NCI-H1694 treated with DMSO at 0.1 percent for 48 hours (cell line): ENCODE measurements at regions not wholly inside any gene's neighbourhood (a gene's known extent, or its start where the extent isn't known, plus 50 kb on each side); places are given as distances from the start of the nearest gene placed in this dataset.
"Not testable (repeated sequence)": the region's sequence is repeated elsewhere in the genome, so short reads cannot be mapped to it uniquely, and the experiment has no call there.

Source experiments
- DNase-seq: peaks from one replicate; lab custom pipeline; 2025; lab: John Stamatoyannopoulos, UW

DNA sequence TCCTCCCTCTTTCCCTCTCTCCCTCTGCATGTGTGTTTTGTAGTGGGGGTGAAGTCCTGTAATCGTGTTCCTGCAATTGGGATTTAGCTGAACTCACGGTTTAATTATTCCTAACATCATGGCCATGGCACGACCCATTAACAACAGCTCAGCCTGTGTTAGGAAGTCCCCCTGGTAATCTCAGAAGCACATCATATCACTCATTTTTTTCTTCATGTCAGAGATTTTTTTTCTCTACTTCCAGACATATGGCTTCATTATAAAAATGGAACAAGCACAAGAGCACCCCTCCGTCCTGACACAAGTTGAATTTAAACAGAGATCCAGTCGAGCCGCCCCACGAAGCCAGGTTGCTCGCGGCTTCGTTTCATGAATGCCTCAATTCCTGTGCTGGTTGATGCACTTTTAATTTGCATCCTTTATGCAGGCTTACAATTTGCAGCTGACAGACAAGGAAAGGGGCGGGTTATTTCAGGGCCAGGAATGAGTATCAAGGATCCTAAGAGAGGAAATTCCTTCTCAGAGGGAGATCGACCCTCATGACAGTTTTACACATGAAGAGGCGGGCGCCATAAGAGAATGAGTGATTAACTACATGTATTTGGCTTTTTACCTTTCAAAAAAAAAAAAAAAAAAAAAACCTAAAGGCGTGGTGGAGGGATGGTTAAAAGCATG is 192.9 kb downstream of the MAF start:
- no peak for DNase-seq

DNA sequence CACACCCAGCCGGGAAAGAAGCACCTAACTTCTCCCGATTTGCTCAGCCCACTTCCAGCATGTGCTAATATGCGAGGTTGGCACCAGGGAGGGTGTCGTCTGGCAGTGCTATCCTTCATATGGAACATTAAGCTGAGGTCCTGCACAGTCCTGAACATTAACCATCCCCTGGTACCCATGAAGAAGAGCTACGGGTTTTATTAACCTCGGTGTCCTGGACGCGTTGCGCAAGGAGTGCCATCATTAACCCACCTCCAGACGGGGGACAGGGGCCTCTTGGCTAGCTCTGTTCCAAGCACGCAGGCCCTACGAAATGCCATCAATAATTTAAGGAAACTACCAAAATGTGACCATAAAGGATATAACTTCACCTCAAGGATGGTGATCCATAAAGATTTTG is 193.5 kb downstream of the MAF start:
- DNase-seq, result no peak

DNA sequence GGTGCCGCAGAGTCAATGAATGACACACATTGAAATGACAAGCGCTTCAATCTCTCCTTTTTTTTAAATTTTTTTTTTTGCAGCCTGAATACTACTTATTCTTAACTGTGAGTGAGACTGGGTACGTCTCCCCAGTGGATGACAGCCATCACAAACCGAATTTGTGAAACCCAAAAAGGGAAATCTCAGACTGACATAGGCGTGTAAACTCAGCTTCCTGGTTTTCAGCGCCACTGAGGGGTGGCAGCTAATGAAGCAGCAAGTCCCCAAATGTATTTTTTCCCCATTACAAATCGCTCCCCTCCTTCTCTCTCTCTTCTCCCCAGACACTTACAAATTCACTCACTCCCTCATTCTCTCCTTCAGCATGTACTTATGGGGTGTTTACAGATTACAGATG is 196.0 kb downstream of the MAF start:
- no peak for DNase-seq

DNA sequence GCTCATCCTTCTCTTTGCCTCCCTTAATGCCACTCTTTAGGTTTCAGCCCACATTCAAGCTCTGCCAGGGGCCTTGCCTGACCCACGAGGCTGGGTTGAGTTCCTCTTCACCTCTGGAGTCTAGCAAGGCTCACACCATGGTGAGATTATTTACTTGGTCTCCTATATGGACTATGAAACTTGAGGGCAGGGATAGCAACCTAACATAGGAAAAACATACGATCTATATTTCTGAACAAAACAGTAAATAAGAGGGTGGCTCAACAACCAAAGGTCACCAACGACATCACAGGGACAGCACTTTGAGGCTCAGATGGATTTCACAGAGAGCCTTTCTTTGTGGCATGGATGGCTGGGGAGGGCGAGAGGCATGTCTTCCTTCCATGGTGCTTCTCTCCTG is 197.0 kb downstream of the MAF start:
- no peak for DNase-seq

DNA sequence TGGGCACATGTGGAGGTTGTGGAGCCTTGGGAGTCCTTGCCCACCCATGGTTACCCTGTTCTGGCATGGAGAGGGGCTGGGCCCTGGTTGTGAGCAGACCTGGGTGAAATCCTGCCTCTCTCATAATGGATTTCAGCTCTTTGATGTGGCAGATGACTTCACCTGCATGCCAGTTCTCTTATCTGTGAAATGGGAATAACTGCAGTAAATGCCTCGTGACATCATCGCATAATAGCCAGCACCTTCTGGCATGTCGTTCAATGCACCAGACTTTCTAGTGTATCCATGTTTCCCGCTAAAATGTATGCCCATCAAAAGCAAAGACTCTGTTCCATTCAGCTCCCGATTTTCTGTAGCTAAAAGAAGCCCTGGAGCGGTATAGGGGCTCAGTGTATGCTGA is 197.6 kb downstream of the MAF start:
- DNase-seq, result no peak

DNA sequence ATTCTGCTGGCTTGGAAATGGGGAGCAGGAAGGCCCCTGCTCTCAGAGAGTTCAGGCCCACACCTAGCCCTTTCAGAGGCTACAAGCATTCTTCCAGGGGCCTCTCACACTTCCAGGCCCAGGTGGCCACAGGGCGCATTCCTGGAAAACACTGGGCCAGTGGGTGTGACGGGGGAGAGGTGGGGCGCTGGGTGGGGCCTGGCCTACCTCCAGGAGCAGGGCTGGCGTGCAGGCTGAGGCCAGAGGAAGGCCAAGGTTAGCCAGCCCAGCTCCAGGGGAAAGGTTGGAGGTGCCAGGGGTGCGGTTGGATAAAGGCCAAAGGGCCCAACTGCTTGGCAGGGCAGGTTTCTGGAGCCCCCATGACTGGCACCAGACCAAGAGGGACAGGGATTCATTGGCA is 198.2 kb downstream of the MAF start:
- DNase-seq, result no peak

DNA sequence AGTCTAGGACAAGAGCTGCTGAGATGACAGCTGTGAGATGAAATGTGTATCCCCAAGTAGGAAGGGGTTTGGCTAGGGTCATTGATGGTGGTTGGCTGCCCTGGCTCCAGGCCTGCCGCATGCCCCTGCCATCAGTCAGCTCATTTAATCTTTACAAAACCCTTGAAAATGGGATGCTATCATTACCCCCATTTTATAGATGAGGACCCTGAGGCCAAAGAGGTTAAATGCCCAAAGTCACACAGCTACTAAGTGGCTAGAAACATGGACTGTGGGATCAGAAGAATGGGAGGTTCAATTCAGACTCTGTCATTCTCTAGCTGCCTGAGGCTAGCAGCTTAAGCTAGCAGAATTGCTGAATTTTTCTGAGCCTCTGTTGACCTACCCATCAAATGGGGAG is 198.8 kb downstream of the MAF start:
- no peak for DNase-seq

DNA sequence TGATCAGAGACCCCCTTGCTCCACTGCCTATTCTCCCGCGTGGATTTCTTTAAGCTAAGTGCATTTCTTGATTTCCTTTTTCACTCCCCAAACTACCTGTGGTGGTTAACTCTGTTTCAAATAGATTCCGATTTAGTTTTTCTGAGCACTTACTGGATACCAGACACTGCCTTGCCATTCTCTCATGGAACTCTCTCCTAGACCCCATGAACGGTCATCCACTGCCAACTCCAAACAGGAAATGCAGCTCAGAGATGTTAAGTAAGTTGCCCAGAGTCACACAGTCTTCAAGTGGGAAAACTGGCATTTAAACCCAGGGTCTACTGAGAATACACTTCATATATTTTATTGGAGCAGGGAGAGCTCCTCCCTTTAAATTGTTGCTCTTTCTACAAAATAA is 199.4 kb downstream of the MAF start:
- no peak for DNase-seq

DNA sequence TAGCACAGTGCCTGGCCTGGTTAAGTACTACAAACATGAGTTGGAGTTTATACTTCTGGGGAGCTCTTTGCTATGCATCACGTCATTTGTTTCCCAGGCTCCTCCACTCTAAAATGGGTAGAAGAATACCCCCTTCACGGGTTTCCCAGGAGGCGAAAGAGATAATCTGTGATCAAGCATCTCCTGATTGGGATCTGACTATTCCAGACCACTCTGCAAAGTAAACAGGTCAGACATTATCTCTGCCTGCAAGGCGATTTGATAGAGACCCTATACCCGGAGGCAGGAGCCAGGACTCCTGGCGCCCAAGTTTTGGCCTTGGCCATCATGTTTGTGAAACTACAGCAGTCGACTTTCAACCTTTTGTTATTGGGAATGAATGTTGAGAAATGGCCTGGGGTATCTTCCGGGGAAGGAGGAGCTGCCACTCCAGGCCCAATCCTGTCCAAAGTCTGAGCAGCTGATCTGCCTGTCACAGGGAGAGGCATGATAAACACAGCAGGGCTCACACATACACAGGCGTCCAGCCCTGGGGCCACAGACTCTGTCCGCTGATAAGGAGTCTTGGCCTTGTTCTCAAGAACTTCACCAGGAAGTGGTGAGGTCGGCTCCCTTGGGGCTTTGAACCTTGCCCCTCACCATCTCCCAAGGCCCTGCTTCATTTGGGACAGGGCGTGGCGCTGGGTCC is 199.9 kb downstream of the MAF start:
- no peak for DNase-seq

DNA sequence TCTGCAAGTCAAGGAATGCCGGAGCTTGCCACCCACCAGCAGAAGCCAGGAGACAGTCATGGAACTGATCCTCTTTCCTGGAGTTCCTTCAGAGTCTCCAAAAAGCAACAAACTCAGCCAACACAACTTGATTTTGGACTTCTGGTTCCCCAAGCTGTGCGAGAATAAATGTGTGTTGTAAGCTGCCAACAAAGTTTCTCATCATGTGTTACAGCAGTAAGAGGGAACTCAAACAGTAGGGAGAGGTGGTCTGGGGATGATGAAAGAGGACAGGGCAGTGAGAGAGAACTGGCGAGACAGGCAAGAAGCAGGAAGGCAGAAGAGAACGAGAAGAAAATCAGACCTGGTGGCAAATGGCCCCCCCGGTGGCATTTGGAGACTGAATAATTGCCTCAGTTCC is 204.9 kb downstream of the MAF start:
- no peak for DNase-seq

DNA sequence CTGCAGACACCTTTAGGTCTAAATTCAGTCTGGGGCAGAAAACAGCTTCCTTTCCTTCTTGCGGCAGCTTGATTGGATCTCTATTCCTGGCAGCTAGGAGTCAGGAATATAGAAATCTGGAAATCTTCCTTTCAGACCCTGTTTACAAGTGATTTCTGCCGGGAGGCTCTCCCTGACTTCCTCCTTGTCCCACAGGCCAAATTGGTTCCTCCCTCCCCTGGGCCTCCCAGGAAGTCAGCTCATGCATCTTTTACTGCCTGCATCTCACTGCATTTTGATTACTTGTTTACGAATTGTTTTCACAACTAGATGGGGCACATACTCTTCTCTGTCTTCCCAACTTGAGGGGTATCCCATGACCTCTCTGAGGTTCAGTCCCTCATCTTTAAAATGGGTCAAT is 206.3 kb downstream of the MAF start:
- no peak for DNase-seq

DNA sequence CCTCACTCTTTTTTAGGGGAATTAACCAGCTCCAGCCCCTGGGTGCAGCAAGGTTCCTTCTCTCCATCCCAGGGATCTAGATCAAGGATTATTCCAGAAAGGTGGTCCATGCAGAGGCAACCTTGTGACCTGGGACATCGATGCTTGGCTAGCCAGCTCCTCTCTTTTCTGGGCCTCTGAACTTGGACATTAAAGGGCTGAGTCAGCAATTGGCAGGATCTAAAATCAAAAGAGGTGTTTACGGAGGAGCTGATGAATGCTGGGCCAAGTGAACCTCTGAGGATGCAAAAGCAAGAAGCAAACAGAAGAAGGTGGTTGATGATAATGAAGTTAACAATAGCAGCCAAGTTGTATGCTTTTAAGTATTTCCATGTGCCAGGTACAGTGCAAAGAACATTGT is 207.0 kb downstream of the MAF start:
- no peak for DNase-seq

DNA sequence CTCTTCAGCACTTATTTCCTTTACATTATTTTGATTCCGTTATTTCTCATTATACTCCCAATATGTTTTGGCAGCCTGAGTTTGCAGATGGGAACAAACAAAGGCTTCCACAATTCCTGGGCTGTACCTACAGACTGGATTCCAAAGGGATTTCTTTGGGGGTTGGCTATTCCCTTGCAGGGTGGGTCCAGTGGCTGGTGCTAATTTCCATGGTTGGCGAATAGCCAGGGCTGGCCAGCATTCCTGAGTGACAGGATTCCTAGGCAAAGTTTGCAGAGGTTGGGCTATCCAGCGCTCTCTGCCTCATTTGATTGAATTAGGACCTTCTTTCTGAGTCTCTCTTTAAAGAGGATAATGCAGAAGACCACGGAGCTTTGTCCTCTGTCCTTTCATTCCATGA is 207.4 kb downstream of the MAF start:
- no peak for DNase-seq

DNA sequence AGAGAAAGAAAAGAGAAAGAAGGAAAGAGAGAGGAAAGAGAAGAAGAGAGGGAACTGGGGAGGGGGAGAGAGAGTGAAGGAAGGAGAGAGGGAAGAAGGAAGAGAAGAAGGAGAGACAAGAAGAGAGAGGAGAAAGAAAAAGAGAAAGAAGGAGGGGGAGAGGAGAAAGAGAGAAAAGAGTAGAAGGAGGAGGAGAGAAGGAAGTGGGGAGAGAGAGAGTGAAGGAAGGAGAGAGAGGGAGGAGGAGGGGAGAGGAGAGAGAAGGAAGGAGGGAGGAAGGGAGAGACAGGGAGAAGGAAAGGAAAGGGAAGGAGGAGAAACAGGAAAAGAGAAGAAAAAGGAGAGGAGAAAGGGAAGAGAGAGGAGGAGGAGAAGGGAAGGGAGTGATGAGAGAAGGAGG is 208.5 kb downstream of the MAF start:
- no peak for DNase-seq

DNA sequence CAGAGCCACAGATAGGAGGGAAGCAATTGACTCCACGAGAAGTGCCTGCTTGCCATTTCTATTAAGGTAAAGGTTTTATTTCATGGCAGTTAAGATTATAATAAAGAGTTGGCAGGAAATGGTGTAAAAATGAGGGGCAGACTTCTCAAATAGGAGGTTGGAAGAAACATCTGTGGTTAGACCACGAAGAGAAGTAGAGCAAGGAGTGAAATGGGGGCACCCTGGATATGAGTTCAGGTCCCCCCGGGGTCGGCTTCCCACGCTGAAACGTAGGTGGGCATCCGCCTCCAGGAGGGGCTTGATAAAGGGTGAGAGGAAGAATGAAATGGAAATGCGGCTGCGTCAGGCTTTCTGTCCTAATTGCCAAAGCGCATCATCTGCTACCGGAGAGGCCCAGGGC is 209.1 kb downstream of the MAF start:
- DNase-seq, result no peak

DNA sequence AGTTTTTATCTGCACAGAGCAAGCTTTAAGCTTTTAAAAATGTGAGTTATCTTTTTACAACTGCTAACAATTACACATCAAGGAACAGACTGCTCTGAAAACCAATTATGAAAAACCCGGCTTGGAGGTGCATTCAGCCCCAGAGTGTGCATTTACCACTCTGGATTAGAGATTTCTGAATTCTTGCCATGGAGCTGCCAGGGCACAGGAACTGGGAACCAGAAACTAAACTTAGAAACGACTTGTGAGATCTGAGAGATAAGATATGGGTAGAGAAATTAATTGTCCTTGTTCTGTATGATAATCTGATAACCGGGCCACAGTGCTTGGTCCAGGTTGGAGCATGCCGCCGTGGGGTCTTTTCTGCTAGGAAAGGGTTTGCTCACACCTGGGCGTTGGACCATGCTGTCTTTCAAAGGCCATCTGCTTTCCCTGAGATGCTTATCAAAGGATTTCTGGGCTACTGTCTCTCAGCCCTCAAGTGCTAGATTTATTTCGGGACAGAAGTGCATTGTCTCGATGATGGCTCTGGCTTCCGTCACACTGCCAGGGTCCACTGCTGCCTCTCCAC is 210.0 kb downstream of the MAF start:
- DNase-seq, result no peak

DNA sequence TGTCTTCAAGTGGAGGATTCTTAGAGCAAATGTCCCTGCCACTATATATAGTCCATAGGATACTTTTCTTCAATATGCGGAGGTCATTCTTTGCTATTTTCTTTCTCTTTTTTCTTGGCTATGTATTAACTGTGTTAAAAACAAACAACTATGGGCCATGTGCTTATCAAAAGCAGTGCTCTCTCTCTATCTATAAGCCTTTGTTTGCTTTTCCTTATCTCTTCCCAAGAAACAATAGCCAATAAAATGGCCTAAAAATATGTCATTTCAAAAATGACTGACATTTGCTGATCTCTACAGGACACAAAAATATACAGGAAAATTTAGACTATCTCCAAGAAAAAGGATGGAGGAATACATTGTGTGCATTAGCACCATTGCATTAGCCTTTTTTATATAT is 212.1 kb downstream of the MAF start:
- no peak for DNase-seq

DNA sequence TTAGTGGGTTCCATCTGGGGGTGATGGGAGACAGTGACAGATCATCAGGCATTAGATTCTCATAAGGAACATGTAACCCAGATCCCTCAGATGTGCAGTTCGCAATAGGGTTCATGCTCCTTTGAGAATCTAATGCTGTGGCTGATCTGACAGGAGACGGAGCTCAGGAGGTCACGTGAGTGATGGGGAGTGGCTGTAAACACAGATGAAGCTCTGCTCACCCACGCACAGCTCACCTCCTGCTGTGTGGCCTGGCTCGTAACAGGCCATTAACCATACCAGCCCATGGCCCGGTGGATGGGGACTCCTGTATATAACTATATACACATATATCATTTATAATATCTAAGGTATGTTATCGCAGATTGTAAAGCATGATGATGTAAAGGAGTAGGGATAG is 214.2 kb downstream of the MAF start:
- no peak for DNase-seq

DNA sequence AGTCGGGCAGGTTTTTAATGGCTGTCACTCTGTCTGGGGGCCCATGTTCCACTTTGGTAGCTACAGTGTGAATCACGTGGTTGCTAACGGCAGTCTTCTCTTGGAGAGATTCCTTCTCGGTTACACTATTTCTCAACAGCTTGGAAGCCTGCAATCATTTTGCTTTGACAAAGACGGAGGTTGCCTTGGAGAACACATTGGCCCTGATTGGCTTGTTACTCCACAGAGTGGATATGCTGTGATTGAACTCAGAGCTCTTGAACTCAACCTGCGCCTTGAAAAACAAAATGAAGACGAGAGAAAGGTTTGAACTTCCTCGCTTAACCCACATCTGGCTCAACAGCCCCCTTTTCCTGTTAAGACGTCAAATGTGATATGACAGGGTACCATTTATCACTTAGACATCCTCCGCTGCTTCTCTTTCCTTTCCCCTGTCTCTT is 218.9 kb downstream of the MAF start:
- DNase-seq, result no peak

DNA sequence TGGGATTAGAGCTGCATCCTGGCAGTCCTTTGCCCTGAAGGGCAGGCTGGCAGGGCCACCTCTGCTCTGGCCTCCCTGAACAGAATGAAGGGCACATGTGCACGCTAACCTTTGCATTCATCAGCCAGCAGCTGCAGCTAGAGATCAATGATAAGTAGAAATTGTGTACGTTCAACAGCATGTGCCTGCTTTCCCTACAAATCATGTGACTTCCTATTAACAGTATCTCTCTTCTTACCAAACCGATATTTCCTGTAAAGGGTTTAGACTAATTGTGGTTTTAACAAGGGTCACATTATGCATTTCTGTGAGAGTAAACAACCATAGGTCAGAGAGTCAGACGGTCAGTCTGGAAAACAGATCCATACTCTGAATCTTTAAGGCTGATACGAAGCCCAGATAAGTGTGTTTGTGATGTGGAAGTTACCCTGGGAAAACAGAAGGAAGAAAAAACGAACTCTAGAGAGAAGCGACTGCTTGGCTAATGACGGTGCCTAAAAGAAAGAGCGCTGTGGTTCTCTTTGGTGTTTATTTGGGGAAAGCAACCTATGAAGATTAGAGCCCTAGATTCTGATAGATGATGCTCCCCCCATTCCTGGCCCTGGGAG is 219.4 kb downstream of the MAF start:
- no peak for DNase-seq

DNA sequence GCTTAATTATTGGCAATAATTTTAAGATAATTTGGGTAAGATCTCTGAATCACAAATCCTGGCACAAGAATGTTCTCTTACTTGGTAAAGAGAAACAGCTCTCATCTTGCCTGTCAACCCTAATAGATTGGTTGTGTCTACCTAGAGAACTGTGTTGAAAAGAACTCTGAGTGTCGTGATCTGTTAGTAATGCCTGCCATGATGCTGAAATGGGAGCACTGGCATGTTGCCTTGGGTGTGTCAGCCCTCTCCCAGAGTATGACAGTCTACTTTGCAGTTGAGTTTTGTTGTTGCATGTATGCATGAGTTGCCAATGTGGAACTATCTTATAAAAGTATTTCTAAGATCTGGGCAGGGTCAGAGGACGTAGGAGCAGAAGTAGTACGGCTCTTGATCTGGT is 221.4 kb downstream of the MAF start:
- no peak for DNase-seq

DNA sequence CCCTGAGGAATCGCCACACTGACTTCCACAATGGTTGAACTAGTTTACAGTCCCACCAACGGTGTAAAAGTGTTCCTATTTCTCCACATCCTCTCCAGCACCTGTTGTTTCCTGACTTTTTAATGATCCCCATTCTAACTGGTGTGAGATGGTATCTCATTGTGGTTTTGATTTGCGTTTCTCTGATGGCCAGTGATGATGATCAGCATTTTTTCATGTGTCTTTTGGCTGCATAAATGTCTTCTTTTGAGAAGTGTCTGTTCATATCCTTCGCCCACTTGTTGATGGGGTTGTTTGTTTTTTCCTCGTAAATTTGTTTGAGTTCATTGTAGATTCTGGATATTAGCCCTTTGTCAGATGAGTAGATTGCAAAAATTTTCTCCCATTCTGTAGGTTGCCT is 223.5 kb downstream of the MAF start:
- DNase-seq, result not testable (repeated sequence)

DNA sequence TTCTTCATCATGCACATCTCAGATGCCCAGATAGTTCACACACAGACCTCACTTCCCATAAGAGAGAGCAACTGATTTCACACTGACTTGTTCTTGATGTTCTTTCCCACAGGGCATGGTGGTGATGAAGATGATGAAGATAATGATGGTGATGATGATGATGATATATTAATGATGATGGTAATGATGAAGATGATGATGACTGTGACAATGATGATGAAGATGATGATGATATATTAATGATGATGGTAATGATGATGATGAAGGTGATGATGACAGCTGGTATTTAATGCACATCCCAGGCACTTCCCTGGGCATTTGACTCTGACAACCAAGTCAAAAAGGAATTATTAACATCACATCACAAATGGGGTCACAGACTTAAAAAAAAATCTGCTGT is 225.2 kb downstream of the MAF start:
- DNase-seq, result no peak
